Gastroesophageal sphincter (tissue), 4 donors: ENCODE measurements at regions not wholly inside any gene's neighbourhood (a gene's known extent, or its start where the extent isn't known, plus 50 kb on each side); places are given as distances from the start of the nearest gene placed in this dataset.

ENCODE experiments used
- ATAC-seq: fragments of 150-250 bp; one replicate; pipeline ENCODE4 v1.9.1; 2016; ENCODE audit warnings: mild to moderate bottlenecking, moderate library complexity
- H3K27ac ChIP-seq, 4 donors: fragments of 200-600 bp; sonication (generic) in 3 of 4; 1 replicate in 3 of 4; 2 replicates in 1 of 4; pipeline ENCODE4 v1.5.1; 2016 to 2019
- H3K27me3 ChIP-seq: fragments of 200-600 bp; sonication (generic); one replicate; pipeline ENCODE4 v1.5.1; 2019
- H3K36me3 ChIP-seq, 2 donors: fragments of 200-600 bp; sonication (generic); one replicate each; pipeline ENCODE4 v1.5.1; 2019; ENCODE audit warnings: control low read depth in 1 of 2
- H3K4me1 ChIP-seq, 3 donors: fragments of 200-600 bp; sonication (generic); 1 replicate in 2 of 3; 2 replicates in 1 of 3; pipeline ENCODE4 v1.5.1; 2016 to 2019; ENCODE audit warnings: control low read depth in 2 of 3
- H3K4me3 ChIP-seq, 2 donors: fragments of 200-600 bp; sonication (generic); one replicate each; pipeline ENCODE4 v1.5.1; 2019; ENCODE audit warnings: mild to moderate bottlenecking in 1 of 2, moderate library complexity in 1 of 2
- H3K9me3 ChIP-seq, 3 donors: fragments of 200-600 bp; sonication (generic); one replicate each; pipeline ENCODE4 v1.5.1; 2017 to 2019; ENCODE audit warnings: control low read depth in 2 of 3
- CTCF ChIP-seq, 4 experiments: fragments of 200-600 bp in 2 of 4; fragments of 450-650 bp in 2 of 4; sonication (generic) in 1 of 4; IDR thresholded peaks; one replicate each; pipeline ENCODE4 v1.5.1; 2017 to 2019; ENCODE audit warnings: antibody characterized with exemption in 4 of 4, mild to moderate bottlenecking in 2 of 4, moderate library complexity in 2 of 4
- EP300 ChIP-seq: sonication (generic); formaldehyde crosslinking; IDR thresholded peaks from one replicate; pipeline ENCODE4 v1.6.1; 2017; ENCODE audit warnings: antibody characterized with exemption, mild to moderate bottlenecking
- POLR2A ChIP-seq, 2 donors: fragments of 450-650 bp; IDR thresholded peaks; one replicate each; pipeline ENCODE4 v1.6.1; 2017; ENCODE audit warnings: antibody characterized with exemption in 2 of 2, mild to moderate bottlenecking in 2 of 2, moderate library complexity in 1 of 2
- POLR2AphosphoS5 ChIP-seq: sonication (generic); formaldehyde crosslinking; IDR thresholded peaks from one replicate; pipeline ENCODE4 v1.6.1; 2017; ENCODE audit warnings: antibody characterized with exemption
- WGBS, 2 donors: methylation state at CpG; one replicate each; pipeline ENCODE4 v1.1.5; 2018; ENCODE audit warnings: low coverage in 1 of 2; 5-methylcytosine and 5-hydroxymethylcytosine counted together

- Histone ChIP-seq H3K27me3 (no peaks in the 10 kb centered on the region), H3K9me3 (no peaks in the 10 kb centered on the region), H3K4me1 (no peaks in the 10 kb centered on the region), H3K27ac (no peak overlapping the region), H3K36me3 (no peaks in the 10 kb centered on the region), H3K4me3 (no peak overlapping the region)
- ATAC-seq = peak; percentile 71
- 85 to 92% methylated on average over 2 of the region's 2 CpGs for WGBS, 2 donors
- TF ChIP-seq CTCF (IDR thresholded peaks at IDR 0.05) (no peak), POLR2A (IDR thresholded peaks at IDR 0.05) (no peak), EP300 (no peak), POLR2AphosphoS5 (no peak)
Observed at GRCh38 chr12:62166525-62166924, 93.7 kb upstream of the USP15 start.

- Histone ChIP-seq H3K27ac (no peak overlapping the region), H3K27me3 (no peaks in the 10 kb centered on the region), H3K4me1 (no peaks in the 10 kb centered on the region), H3K4me3 (no peak overlapping the region), H3K9me3 (no peaks in the 10 kb centered on the region), H3K36me3 (no peaks in the 10 kb centered on the region)
- no peak for ATAC-seq
- 60 to 86% methylated on average over 1 to 2 of the region's 2 CpGs for WGBS, 2 donors
- TF ChIP-seq POLR2A (IDR thresholded peaks at IDR 0.05) (no peak), CTCF (IDR thresholded peaks at IDR 0.05) (no peak), EP300 (no peak), POLR2AphosphoS5 (no peak)
Observed at GRCh38 chr12:62168411-62168810, 91.8 kb upstream of the USP15 start.

- Histone ChIP-seq H3K27ac (no peak overlapping the region), H3K4me1 (no peaks in the 10 kb centered on the region), H3K4me3 (no peak overlapping the region), H3K9me3 (no peaks in the 10 kb centered on the region), H3K36me3 (no peaks in the 10 kb centered on the region), H3K27me3 (no peaks in the 10 kb centered on the region)
- TF ChIP-seq EP300 (no peak), POLR2AphosphoS5 (no peak), CTCF (IDR thresholded peaks at IDR 0.05) (no peak), POLR2A (IDR thresholded peaks at IDR 0.05) (no peak)
- WGBS, 2 donors = 95 to 100% methylated on average over 1 of the region's 1 CpG
- no peak for ATAC-seq
Observed at GRCh38 chr12:62170241-62170640, 90.0 kb upstream of the USP15 start.

GRCh38 chr12:62190689-62191490 is 69.3 kb upstream of the USP15 start:
- no peaks in the 10 kb centered on the region for H3K9me3 ChIP-seq
- ATAC-seq = no peak
- H3K4me3 ChIP-seq = peak overlapping the region in 1 of 2 donors; percentile 45
- H3K4me1 ChIP-seq = peaks cover 3 to 27% (median 20%) of the 10 kb centered on the region in 3 donors
- WGBS, 2 donors = 7 to 36% methylated on average over 5 to 13 of the region's 61 CpGs
- peaks cover 29% of the 10 kb centered on the region for H3K27me3 ChIP-seq
- H3K27ac ChIP-seq = no peak overlapping the region
- no peaks in the 10 kb centered on the region for H3K36me3 ChIP-seq
- TF ChIP-seq EP300 (no peak), POLR2AphosphoS5 (no peak), CTCF (IDR thresholded peaks at IDR 0.05) (no peak), POLR2A (IDR thresholded peaks at IDR 0.05) (no peak)
